Astrocyte of the cerebellum (primary cell): ENCODE measurements at regions not wholly inside any gene's neighbourhood (a gene's known extent, or its start where the extent isn't known, plus 50 kb on each side); places are given as distances from the start of the nearest gene placed in this dataset.

ENCODE experiments used
- DNase-seq: peaks from one replicate; pipeline ENCODE4 v3.0.0-alpha.2; 2011; ENCODE audit warnings: low read depth
- H3K4me3 ChIP-seq: 2 replicates; pipeline ENCODE4 v1.5.1; 2011; ENCODE audit warnings: mild to moderate bottlenecking, low read depth, low read length, moderate library complexity
- CTCF ChIP-seq: IDR thresholded peaks from 2 replicates; pipeline ENCODE4 v1.5.1; 2012; ENCODE audit warnings: low read length, low read depth, moderate library complexity, mild to moderate bottlenecking; ENCODE audit errors: missing control alignments
- in situ Hi-C: cut with HindIII; loops from 2 replicates; pipeline ENCODE4 v1.10.0; 2017; ENCODE audit warnings: low sequenced_read_pairs

- H3K4me3 ChIP-seq, result no peak overlapping the region
- no peak for DNase-seq
- no peak for TF ChIP-seq CTCF
- in situ Hi-C loops, result no loop called here
These were observed 128.5 kb downstream of the LRRC70 start for GRCh38 chr5:62707131-62707530.

GRCh38 chr5:62705022-62705421 lies 126.4 kb downstream of the LRRC70 start:
- DNase-seq, result no peak
- H3K4me3 ChIP-seq, result no peak overlapping the region
- in situ Hi-C loops, result no loop called here
- no peak for TF ChIP-seq CTCF

GRCh38 chr5:62702126-62702525 lies 123.5 kb downstream of the LRRC70 start:
- in situ Hi-C loops, result no loop called here
- no peak for DNase-seq
- no peak overlapping the region for H3K4me3 ChIP-seq
- TF ChIP-seq CTCF, result no peak

- no peak for TF ChIP-seq CTCF
- in situ Hi-C loops, result no loop called here
- DNase-seq, result no peak
These were observed 122.4 kb downstream of the LRRC70 start for GRCh38 chr5:62701036-62701435.

GRCh38 chr5:62698756-62699155 lies 120.1 kb downstream of the LRRC70 start:
- DNase-seq, result no peak
- H3K4me3 ChIP-seq, result no peak overlapping the region
- TF ChIP-seq CTCF, result no peak
- in situ Hi-C loops, result no loop called here

More at GRCh38 chr5:62701036-62701435, 122.4 kb downstream of the LRRC70 start:
- no peak overlapping the region for H3K4me3 ChIP-seq

- in situ Hi-C loops, result no loop called here
- H3K4me3 ChIP-seq, result no peak overlapping the region
- DNase-seq, result no peak
- no peak for TF ChIP-seq CTCF
These were observed 116.7 kb downstream of the LRRC70 start for GRCh38 chr5:62695274-62695673.
